ENCODE measurements at regions not wholly inside any gene's neighbourhood (a gene's known extent, or its start where the extent isn't known, plus 50 kb on each side); places are given as distances from the start of the nearest gene placed in this dataset.

DNA sequence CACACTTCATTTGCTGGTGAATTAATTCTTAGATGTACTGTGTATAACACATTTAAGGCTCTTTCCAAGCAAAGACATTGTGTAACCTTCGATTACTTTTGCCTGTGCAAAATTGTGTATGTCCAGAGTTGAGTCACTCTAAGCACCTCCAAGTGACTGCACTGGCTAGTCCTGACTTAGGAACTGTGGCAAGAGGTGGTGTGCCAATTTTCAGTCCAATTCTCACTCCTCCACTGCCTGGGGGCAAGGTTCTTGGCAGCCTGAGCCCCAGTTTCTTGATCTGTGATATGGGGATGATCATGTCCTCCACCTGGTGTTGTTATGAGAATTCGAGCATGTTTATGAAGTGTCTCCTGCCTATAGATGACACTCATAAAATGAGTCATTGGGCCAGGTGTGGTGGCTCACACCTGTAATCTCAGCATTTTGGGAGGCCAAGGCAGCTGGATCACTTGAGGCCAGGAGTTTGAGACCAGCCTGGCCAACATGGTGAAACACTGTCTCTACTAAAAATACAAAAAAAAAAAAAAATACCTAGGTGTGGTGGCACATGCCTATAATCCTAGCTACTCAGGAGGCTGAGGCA lies 105.3 kb upstream of the CDYL start:
- peak in 1 of 2 donors; percentile 53 for DNase-seq (ENCODE audit: low spot score in 2 of 2)
- 75 to 80% methylated on average over 2 of the region's 2 CpGs for WGBS, 2 donors
- intact Hi-C loops (cut with DNase I; ENCODE audit: low total_unique reads), result no loop called here
- no peak overlapping the region for H3K4me3 ChIP-seq (ENCODE audit: low read depth, poor library complexity, severe bottlenecking)
- TF ChIP-seq, protein P1, sequence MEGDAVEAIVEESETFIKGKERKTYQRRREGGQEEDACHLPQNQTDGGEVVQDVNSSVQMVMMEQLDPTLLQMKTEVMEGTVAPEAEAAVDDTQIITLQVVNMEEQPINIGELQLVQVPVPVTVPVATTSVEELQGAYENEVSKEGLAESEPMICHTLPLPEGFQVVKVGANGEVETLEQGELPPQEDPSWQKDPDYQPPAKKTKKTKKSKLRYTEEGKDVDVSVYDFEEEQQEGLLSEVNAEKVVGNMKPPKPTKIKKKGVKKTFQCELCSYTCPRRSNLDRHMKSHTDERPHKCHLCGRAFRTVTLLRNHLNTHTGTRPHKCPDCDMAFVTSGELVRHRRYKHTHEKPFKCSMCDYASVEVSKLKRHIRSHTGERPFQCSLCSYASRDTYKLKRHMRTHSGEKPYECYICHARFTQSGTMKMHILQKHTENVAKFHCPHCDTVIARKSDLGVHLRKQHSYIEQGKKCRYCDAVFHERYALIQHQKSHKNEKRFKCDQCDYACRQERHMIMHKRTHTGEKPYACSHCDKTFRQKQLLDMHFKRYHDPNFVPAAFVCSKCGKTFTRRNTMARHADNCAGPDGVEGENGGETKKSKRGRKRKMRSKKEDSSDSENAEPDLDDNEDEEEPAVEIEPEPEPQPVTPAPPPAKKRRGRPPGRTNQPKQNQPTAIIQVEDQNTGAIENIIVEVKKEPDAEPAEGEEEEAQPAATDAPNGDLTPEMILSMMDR (IDR thresholded peaks at IDR 0.05), result no peak
- TF ChIP-seq POLR2A (IDR thresholded peaks at IDR 0.05), result no peak

DNA sequence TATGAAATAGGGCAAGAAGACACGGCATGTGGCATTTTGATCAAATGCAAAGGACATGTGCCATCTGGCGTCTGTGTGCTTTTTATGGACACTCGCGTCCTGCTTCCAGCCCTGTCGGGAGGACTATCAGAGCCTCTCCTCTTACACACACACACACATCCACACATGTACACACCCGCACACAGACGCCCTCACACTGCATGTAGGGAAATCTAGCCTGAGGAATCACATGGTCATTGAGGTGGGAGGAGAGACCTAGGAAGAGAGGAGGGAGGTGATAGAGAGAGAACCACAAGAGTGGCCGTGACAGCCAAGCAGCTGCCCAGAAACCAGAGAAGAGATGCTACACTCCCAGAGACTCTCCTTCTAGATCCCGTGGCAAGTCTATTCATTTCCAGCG lies 105.9 kb upstream of the CDYL start:
- DNase-seq (ENCODE audit: low spot score in 2 of 2), result peak in 1 of 2 donors; percentile 42
- H3K4me3 ChIP-seq (ENCODE audit: low read depth, poor library complexity, severe bottlenecking), result no peak overlapping the region
- TF ChIP-seq, protein P1 (IDR thresholded peaks at IDR 0.05), result no peak
- no peak for TF ChIP-seq POLR2A (IDR thresholded peaks at IDR 0.05)
- WGBS, 2 donors, result 84 to 85% methylated on average over 10 of the region's 10 CpGs
- intact Hi-C loops (cut with DNase I; ENCODE audit: low total_unique reads), result no loop called here

DNA sequence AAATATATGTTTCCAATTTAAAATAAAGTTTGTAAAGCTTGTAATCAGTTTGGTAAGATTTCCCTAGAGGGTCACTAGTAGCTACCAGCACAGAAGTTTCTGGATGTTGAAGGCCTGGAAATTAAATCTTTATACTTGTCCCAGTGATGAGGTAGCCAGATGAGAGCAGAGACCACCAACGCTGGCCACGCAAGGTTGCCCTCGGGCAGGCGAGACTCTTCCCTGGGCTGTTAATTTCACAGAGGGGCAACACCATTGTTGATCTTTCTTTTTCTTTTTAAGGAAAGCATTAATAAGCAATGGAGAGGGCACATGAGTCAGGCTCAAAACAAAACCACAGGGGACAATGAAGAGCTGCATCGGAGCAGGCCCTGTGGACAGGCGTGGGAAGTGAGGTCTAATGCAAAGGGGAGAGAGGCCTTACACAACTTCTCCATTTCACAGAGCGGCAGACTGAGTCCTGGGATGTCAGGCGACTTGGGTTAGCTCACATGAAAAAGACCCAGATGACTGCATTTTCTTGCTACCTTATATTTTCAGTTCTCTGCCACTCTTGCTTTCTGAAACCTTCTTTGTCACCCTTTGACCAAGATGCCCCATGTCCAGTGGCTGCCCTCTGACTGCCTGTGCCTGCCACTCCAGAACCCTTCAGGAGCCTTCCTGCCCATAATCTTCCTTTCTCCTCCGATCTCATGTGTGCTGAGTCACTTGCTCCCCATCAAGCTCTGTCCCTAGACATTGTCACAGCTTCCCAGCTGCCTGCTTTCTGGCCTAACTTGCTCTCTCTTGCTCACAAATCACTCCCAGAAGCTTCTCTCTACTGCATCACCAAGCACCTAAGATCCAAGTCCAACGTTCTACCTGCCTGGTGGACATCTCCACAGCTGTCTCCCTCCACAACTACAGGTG lies 107.7 kb upstream of the CDYL start:
- WGBS, 2 donors, result 81 to 87% methylated on average over 10 of the region's 10 CpGs
- H3K4me3 ChIP-seq (ENCODE audit: low read depth, poor library complexity, severe bottlenecking), result no peak overlapping the region
- peak in 1 of 2 donors; percentile 45 for DNase-seq (ENCODE audit: low spot score in 2 of 2)
- intact Hi-C loops (cut with DNase I; ENCODE audit: low total_unique reads), result no loop called here
- TF ChIP-seq POLR2A (IDR thresholded peaks at IDR 0.05), result no peak

DNA sequence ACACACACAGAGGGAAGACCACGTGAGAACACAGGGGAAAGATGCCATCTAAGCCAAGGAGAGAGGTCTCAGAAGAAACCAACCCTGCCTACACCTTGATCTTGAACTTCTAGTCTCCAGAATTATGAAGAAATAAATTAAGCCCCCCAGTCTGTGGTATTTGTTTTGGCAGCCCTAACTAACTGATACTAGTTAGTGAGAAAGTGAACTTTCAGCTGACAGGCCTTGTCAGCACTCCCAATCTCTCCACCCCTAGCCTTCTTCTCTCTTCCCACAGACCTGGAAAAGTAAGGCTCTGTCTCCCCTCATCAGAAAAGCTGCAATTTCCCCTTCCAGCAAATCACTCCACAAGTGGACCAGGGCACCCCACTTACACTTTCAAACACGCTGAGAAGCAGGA lies 108.6 kb upstream of the CDYL start:
- DNase-seq (ENCODE audit: low spot score in 2 of 2), result peak in 1 of 2 donors; percentile 32
- intact Hi-C loops (cut with DNase I; ENCODE audit: low total_unique reads), result no loop called here
- H3K4me3 ChIP-seq (ENCODE audit: low read depth, poor library complexity, severe bottlenecking), result no peak overlapping the region
- 90 to 93% methylated on average over 2 of the region's 2 CpGs for WGBS, 2 donors
- TF ChIP-seq, protein P1 (IDR thresholded peaks at IDR 0.05), result no peak
- TF ChIP-seq POLR2A (IDR thresholded peaks at IDR 0.05), result no peak

DNA sequence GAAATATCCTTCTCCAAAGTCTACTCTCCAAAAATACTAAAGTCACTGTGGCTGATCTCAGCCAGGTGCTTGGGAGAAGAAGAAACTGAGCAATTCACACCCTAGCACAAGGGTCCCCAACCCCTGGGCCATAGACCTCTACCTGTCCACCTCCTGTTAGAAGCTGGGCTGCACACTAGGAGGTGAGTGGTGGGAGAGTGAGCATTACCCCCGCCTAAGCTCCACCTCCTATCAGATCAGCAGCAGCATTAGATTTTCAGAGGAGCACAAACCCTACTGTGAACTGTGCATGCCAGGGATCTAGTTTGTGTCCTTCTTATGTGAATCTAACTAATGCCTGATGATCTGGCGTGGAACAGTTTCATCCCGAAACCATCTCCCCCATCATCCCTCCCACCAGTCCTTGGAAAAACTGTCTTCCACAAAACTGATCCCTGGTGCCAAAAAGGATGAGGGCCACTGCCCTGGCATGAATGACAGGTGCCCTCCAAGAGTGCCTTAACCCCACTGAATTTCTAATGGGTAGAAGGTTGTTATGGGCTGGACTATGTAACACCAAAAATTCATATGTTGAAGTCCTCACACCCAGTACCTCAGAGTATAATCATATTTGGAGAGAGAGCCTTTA lies 109.2 kb upstream of the CDYL start:
- TF ChIP-seq, protein P1 (IDR thresholded peaks at IDR 0.05), result no peak
- TF ChIP-seq POLR2A (IDR thresholded peaks at IDR 0.05), result no peak
- no peak overlapping the region for H3K4me3 ChIP-seq (ENCODE audit: low read depth, poor library complexity, severe bottlenecking)
- intact Hi-C loops (cut with DNase I; ENCODE audit: low total_unique reads), result no loop called here
- no peak for DNase-seq (ENCODE audit: low spot score in 2 of 2)
- 93 to 100% methylated on average over 3 of the region's 3 CpGs for WGBS, 2 donors

Measured in lower leg skin (tissue), 4 donors.